ENCODE measurements at regions not wholly inside any gene's neighbourhood (a gene's known extent, or its start where the extent isn't known, plus 50 kb on each side); places are given as distances from the start of the nearest gene placed in this dataset.

- DNase-seq, result no peak
These were observed 379.5 kb upstream of the JAG1 start for GRCh38 chr20:11053310-11053709.

GRCh38 chr20:11054266-11054993 lies 380.6 kb upstream of the JAG1 start:
- DNase-seq, result no peak

DNA sequence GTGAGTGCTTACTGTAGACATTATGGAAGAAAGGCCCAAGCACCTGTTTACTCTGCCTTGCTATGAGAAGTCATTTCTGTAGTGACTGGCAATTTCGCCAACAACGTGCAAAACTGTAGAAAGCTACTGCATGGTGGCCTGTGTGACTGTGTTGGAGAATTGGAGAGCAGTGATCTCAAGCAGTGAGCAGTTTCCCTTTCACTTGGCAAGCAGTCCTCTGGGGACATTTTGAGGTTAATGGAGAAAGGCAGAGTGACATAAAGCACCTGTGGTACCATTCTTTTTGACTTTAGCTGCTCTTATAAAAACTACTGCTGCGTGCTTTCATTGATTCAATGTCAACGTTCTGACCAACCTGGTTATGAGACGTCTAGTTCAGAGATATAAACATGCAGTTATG lies 382.6 kb upstream of the JAG1 start:
- no peak for DNase-seq

DNA sequence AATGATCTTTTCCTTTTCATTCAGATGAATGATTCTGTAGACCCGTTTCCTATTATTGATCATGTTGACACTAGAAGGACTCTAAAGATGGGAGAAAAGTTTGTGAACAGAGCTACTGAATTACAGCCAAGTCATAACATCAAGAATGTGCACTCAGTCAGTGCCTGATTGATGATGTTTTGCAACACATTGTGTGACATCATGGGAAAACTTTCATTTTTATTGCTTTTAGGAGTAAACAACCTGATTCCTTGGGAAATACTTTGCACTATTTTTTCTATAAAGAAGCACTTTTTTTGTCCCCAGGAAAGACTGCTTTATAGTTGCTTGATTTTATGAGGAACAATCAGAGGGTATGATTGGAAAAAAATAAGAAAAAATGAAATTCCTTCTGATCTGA lies 383.8 kb upstream of the JAG1 start:
- no peak for DNase-seq

DNA sequence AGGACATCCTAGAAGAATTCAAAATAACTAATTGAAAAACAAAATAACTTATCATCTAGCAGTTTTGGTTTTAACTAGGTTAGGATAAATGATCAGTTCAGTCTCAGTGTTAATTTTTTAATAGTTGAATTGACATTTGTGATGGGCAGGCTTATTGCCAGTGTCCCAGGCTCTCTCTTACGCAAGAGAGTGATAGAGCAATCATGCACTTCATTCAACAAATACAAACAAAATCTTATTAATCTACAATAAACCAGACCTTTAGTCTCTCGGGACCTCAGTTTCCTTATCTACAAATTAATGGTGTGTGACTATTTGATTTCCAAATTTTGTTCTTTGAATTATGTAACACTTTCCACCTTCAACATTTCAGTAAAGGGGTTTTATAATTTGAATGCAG lies 385.9 kb upstream of the JAG1 start:
- DNase-seq, result no peak

DNA sequence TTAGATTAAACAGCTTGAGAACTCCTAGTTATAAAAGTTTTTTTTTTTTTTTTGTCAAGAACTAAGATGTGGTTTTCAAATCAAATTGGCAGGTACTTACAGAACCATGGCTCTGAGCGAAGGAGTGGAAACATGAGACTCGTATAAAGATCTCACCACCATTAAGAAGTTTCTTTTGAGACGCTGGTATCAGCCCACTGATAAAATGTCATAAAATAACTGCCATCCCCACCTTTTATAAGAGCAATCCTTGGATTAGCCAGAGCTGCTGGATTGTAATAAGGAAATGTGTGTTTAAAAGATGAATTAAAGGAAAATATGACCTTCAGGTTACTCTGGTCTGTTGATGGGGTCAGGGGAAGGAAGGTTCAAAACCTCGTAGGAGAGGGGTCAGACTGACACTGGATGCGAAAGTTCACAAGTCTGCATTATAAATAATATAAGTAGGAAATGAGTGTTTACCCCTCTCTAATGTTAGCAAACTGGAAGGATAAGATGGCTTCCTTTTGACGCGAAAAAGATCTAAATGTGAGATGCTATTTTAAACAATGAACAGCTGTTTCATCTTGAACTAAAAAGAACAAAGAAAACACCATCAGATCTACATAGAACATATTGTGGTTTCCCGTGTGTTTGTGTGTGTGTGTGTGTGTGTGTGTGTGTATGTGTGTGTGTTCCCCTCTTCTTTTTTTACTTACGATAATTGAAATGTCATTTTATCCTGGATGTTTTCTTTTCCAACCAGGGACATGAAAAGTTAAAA lies 386.8 kb upstream of the JAG1 start:
- no peak for DNase-seq

- DNase-seq, result no peak
These were observed 389.6 kb upstream of the JAG1 start for GRCh38 chr20:11063444-11063843.

DNA sequence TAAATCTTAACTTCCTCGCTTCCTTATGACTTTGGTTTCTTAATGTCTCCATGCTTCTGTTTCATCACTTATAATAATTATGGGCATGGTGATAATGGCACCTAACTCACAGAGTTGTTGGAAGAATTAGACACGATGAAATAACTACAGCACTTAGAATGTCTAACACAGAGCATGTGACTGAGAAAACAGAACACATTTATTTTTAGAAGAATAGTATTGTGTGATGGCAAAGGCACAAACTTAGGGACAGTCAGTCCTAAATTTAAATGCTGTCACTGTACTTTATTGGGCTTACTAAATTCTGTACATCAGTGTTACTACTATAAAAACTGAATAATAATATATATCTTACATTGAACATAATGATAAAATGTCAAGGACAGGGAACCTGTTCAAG lies 391.1 kb upstream of the JAG1 start:
- no peak for DNase-seq

- DNase-seq, result no peak
These were observed 393.6 kb upstream of the JAG1 start for GRCh38 chr20:11067359-11067758.

DNA sequence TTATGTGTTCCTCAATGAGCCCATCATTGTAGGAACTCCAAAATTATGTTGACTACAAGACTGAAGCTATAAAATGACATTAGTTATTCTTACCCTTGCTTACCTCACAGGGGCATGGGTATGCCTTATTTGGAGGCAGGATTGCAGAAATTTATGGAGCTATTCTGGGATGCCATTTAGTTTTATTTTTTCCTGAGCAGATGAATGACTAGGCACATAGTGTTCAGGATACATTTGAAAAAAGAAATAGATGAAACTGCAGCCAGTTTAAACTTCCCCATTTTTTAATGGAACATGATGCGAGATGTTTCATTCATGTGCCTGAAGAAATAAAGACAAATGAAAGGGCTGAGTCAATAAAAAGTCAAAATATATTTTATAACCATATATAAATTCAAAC lies 399.2 kb upstream of the JAG1 start:
- DNase-seq, result no peak

- DNase-seq, result no peak
These were observed 402.8 kb upstream of the JAG1 start for GRCh38 chr20:11076434-11077105.

DNA sequence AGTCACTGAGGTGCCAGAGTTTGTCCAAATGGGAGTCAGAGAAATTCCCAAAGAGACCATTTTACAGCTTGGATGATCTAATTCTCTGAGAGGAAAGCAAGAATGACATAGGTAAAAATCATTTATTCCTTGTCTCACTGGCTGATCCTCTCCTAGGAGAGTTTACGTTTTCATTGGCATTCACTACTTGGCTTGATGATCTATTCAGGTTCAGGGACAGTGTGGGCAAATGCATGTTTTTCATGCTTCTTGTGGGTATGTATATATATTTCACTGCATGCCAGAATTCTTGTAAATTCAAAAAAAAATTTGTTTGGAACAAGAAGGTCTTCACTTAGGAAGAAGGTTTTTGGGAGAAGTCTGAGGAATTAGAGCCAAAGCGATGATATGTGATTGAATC lies 403.4 kb upstream of the JAG1 start:
- DNase-seq, result no peak

DNA sequence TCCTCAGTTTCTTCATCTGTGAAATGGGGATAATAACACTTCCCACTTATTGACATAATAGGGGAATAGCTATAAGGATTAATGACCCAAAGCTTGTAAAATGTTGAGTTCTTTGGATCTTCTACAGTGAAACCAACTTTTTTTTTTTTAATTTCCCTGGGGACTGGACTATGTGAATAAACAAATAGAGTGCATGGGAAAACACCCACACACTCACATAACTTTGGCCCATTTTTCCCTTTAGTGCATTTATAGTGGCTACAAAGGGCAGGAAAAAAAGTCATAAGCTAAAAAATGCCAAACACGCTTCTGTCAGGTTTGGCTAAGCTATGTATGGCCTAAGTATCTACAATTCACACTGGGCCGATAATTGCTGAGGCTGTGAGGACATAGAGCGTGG lies 406.2 kb upstream of the JAG1 start:
- DNase-seq, result no peak

DNA sequence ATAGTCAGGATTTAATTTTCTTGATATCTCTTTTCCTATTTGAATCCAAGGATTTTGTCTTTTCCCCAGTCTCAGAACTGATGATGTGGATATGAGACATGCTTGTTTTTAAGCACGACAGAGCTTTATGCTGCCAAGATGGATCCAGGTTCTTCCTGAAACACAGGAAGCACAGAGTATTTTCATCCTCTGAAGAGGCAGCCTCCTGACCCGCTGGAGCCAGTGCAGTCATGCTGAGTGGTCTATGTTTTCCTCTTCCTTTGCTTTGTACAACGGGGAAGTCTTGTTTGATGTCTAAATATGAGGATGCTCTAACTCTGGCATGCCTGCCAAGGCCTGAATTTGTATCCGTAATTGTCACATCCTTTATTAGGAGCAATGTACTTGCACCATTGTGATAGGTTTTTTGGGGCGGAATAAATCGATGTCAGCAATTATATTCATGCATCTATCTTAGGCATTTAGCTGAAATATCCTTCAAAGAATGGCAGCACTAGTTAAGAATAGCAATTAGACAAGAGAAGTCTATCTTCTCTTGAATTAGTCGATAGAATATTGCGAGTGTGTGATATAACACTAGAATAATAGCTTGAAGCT lies 407.1 kb upstream of the JAG1 start:
- no peak for DNase-seq

DNA sequence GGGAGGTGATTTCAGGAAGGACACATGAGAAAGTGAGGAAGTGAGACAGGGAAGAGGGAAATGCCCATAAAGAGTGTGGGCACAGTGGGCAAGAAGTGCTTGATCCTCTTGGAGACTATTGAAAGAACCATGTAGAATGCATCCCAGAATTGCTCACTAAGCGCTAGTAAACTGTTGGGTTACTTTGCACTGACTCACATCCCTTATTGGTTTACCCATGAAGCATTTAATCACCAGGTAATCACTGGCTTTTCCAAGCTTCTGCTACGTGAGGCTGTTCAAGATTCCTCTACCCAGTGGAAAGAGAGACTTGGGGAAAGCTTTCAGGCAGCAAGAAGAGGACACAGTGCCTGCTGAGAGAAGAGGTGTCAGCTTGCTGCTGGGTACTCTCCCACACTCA lies 410.0 kb upstream of the JAG1 start:
- DNase-seq, result no peak

DNA sequence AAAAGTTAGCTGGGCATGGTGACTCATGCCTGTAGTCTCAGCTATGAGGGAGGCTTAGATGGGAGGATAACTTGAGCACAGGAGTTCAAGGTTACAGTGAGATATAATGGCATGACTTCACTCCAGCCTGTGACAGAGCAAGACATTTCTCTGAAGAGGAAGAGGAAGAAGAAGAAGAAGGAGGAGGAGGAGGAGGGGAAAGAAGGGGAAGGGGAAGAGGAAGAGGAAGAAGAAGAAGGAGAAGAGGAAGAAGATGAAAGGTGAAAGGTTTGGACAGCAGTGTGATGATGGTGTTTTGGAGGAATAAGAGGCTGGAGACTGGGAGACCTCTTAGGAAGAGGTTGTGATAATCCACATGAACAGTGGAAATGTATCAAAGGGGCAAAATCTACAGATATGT lies 410.7 kb upstream of the JAG1 start:
- no peak for DNase-seq

GRCh38 chr20:11086970-11087369 lies 413.2 kb upstream of the JAG1 start:
- DNase-seq, result no peak

DNA sequence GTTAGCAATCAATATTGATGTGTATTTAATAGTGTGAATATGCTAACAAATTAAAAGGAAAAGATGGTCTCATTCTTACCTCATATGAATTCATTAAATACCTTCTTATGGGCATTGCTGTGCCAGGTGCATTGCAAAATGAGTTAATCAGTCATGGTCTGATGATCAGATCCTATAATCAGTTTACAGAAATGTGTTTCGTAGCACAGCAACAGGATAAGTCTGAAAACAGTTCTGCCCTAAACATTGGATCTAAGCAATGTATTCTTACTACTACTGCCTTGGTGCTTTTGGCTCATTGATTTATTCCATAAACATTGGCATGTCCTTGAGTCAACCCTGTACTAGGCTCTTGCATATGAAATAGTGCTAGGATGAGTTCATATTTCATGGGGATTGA lies 417.0 kb upstream of the JAG1 start:
- no peak for DNase-seq

DNA sequence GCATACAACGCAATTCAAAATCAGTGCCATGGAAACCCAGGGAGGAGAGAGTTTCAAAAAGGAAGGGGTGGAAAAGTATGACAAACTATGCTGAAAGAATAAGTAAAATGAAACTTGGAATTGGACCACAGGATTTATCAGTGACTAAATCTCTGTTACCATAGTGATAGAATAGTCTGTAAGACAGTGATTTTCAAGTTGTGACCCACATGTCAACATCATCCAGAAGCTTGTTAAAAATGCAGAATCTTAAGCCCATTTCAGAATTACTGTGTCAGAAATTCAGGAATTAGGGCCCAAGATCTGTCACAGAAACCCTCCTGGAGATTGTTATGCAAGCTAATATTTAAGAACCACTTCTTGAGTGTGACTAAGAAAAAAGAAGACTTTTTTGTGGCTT lies 417.7 kb upstream of the JAG1 start:
- no peak for DNase-seq

DNA sequence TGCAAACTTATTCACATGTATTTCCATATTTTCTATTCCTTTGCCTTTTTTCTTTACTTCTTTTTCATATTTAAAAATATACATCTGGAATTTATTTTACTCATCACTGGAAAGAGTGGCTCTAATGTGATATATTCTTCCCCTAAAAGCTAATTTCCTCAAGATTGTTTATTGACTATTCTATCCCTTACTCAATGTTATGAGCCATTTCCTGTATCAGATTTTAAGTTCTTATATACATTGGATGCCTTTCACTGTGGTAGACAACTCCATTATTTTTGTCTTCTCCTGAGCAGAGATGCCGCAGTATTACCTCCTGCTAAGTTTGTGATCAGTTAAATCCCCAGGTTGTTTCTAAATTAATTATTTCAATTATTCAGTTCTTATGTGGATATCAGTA lies 418.4 kb upstream of the JAG1 start:
- no peak for DNase-seq

DNA sequence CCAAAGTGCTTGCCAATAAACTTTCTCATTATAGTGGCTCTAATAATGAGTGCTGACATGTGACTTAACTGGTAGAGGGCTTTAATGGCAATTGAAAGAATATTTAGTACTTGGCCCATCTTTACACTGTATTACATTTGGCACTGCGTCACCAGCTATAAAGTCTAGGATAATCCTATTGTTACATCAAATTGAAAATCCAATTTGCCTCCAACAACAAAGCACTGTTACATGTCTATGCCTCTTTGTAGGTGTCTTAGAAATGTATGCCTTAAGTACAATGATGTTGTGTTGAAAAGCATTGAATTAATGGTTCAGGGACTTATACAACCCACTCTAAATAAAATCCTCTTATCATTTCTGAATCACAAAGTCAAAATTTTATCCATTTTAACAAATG lies 420.4 kb upstream of the JAG1 start:
- DNase-seq, result no peak

DNA sequence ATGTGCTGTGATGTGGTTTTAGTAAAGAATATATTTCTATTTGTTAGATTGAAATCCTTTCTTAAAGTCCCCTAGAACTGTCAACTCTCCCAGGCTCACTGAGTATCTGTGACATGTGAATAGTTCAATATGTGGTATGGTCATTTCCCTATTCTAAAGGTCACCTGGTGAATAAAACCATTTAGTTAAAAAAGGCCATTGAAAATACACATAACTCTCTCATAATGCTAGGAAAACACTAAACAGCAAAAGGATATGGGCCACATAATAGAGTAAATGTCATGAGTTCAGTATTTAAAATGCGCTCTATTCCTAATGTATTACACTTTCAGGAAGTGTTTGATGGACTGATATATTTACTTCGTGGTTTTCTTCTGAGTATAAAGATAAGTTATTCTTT lies 420.9 kb upstream of the JAG1 start:
- no peak for DNase-seq

GRCh38 chr20:11098888-11099287 lies 425.1 kb upstream of the JAG1 start:
- DNase-seq, result no peak

DNA sequence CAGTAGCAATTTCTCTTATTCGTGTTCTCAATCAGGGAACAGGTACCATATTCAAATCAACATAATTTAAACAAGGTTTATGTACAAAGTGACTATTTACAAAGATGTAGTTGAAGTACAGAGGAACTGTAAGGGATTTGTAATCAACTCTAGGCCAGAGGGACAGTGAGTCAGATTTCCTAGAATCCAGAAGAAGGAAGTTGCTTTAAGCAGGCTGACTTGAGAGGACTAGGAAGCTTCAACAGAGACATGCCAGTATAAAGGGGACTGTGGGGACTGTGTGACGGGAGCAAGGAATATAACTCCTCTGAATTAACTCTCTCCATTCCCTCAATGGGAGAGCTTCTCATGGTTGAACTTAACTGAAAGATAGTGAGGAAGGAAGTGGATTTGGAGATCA lies 427.4 kb upstream of the JAG1 start:
- no peak for DNase-seq
